ENCODE measurements at regions not wholly inside any gene's neighbourhood (a gene's known extent, or its start where the extent isn't known, plus 50 kb on each side); places are given as distances from the start of the nearest gene placed in this dataset.

DNA sequence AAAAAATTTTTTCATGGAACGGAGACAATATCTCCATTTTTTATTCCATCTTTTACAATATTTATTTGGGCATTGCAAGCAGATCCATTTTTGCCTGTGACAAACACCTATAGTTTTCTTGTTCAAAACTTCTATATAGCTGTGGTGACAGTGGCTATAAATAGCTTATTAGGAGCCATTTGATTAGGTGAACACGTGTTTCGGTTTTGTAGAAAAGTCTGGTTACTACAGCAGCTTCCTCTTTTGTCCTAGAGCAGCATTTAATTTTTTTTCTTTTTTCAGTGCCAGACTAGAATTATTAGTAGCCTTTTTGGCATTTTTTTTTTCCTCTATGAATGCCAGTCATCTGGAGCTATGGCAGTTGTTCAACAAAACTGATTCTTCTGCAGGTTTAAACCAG lies 123.5 kb downstream of the RXFP2 start:
- Histone ChIP-seq H3K27me3 (ENCODE audit: insufficient read depth, low read depth) (peaks cover 22% of the 10 kb centered on the region; the same call in 1 of the 2 replicates), H3K36me3 (ENCODE audit: low read depth) (no peaks in the 10 kb centered on the region), H2AFZ (no peak overlapping the region), H3K9me2 (ENCODE audit: insufficient read depth) (no peaks in the 10 kb centered on the region), H3K27ac (no peak overlapping the region), H3K4me3 (no peak overlapping the region), H3K4me1 (replicated peaks; ENCODE audit: insufficient read depth) (no peaks in the 10 kb centered on the region), H3K79me2 (ENCODE audit: low read depth) (no peaks in the 10 kb centered on the region), H3F3A (ENCODE audit: insufficient read depth, low read depth) (no peaks in the 10 kb centered on the region), H4K20me1 (ENCODE audit: insufficient read depth) (no peaks in the 10 kb centered on the region), H3K9me3 (ENCODE audit: insufficient read depth, low read depth) (no peaks in the 10 kb centered on the region), H3K4me2 (no peak overlapping the region)
- intact Hi-C loops (cut with micrococcal nuclease; ENCODE audit: unreplicated experiment) = no loop called here
- DNase-seq = no peak
- BruUV-seq (replicated peaks) = no TSS peak
- ChIA-PET CTCF (no interaction called here), POLR2A (ENCODE audit: unreplicated experiment) (no interaction called here)
- no peak for TF ChIP-seq EZH2 (IDR thresholded peaks at IDR 0.05; ENCODE audit: low read depth)
- TF ChIP-seq, protein P1, sequence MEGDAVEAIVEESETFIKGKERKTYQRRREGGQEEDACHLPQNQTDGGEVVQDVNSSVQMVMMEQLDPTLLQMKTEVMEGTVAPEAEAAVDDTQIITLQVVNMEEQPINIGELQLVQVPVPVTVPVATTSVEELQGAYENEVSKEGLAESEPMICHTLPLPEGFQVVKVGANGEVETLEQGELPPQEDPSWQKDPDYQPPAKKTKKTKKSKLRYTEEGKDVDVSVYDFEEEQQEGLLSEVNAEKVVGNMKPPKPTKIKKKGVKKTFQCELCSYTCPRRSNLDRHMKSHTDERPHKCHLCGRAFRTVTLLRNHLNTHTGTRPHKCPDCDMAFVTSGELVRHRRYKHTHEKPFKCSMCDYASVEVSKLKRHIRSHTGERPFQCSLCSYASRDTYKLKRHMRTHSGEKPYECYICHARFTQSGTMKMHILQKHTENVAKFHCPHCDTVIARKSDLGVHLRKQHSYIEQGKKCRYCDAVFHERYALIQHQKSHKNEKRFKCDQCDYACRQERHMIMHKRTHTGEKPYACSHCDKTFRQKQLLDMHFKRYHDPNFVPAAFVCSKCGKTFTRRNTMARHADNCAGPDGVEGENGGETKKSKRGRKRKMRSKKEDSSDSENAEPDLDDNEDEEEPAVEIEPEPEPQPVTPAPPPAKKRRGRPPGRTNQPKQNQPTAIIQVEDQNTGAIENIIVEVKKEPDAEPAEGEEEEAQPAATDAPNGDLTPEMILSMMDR (conservative IDR thresholded peaks at IDR 0.05) = no peak

DNA sequence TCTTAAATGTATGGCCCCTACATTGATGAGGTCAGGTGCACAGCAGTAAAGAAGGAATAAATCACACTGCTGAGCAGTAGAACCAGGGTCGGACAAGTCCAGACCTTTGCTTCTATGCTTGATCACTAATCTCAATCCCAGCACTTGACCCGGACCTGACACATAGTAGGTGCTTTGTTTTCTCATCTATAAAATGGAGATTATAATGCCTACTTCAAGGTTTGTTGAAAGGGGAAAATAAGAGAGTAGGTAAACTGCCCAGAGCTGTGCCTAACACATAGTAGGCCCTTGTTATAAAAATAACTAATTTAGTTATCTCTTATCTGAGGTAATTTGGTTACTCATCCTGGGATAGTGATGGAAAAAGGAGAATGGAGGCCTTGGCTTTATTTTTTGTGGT lies 125.0 kb downstream of the RXFP2 start:
- Histone ChIP-seq H2AFZ (no peak overlapping the region), H3K4me1 (replicated peaks; ENCODE audit: insufficient read depth) (no peaks in the 10 kb centered on the region), H3K9me2 (ENCODE audit: insufficient read depth) (no peaks in the 10 kb centered on the region), H3K79me2 (ENCODE audit: low read depth) (no peaks in the 10 kb centered on the region), H3K27ac (no peak overlapping the region), H3K4me2 (no peak overlapping the region), H3F3A (ENCODE audit: insufficient read depth, low read depth) (no peaks in the 10 kb centered on the region), H4K20me1 (ENCODE audit: insufficient read depth) (no peaks in the 10 kb centered on the region), H3K4me3 (no peak overlapping the region), H3K27me3 (ENCODE audit: insufficient read depth, low read depth) (peaks cover 12% of the 10 kb centered on the region; the same call in 1 of the 2 replicates), H3K36me3 (ENCODE audit: low read depth) (no peaks in the 10 kb centered on the region), H3K9me3 (ENCODE audit: insufficient read depth, low read depth) (no peaks in the 10 kb centered on the region)
- CTCF ChIA-PET = no interaction called here
- DNase-seq = no peak
- TF ChIP-seq EZH2 (IDR thresholded peaks at IDR 0.05; ENCODE audit: low read depth) = no peak
- TF ChIP-seq, protein P1 (conservative IDR thresholded peaks at IDR 0.05) = no peak
- intact Hi-C loops (cut with micrococcal nuclease; ENCODE audit: unreplicated experiment) = no loop called here
- POLR2A ChIA-PET (ENCODE audit: unreplicated experiment) = no interaction called here
- BruUV-seq (replicated peaks) = no TSS peak

DNA sequence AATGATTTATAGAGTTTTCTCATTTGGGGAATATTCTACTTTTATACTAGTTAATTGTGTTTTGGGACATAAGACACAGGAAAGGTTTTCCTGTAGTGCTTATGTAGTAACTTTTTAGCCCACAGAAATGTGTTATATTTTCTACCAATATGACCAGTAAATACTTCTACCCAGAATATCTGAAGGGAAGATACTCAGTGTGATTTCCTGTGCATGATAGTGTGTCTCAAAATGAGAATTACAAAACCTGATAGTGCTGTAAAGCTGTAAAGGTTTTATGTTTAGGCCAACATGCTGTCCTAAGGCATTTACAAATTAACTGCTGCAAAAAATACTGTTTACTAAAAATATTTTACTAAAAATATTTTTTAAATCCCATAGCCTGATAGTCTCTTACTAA lies 126.8 kb downstream of the RXFP2 start:
- CTCF ChIA-PET = no interaction called here
- TF ChIP-seq, protein P1 (conservative IDR thresholded peaks at IDR 0.05) = no peak
- TF ChIP-seq EZH2 (IDR thresholded peaks at IDR 0.05; ENCODE audit: low read depth) = no peak

More for the DNA sequence above, 126.8 kb downstream of the RXFP2 start:
- no peak overlapping the region for H3K4me3 ChIP-seq
- H4K20me1 ChIP-seq (ENCODE audit: insufficient read depth) = no peaks in the 10 kb centered on the region
- DNase-seq = no peak
- H3K36me3 ChIP-seq (ENCODE audit: low read depth) = no peaks in the 10 kb centered on the region
- H3K4me2 ChIP-seq = no peak overlapping the region
- no peaks in the 10 kb centered on the region for H3K4me1 ChIP-seq (replicated peaks; ENCODE audit: insufficient read depth)
- no peaks in the 10 kb centered on the region for H3K79me2 ChIP-seq (ENCODE audit: low read depth)
- BruUV-seq (replicated peaks) = no TSS peak
- intact Hi-C loops (cut with micrococcal nuclease; ENCODE audit: unreplicated experiment) = no loop called here
- H2AFZ ChIP-seq = no peak overlapping the region
- H3K9me2 ChIP-seq (ENCODE audit: insufficient read depth) = no peaks in the 10 kb centered on the region
- no peaks in the 10 kb centered on the region for H3F3A ChIP-seq (ENCODE audit: insufficient read depth, low read depth)
- POLR2A ChIA-PET (ENCODE audit: unreplicated experiment) = no interaction called here
- H3K9me3 ChIP-seq (ENCODE audit: insufficient read depth, low read depth) = no peaks in the 10 kb centered on the region
- H3K27me3 ChIP-seq (ENCODE audit: insufficient read depth, low read depth) = no peaks in the 10 kb centered on the region
- H3K27ac ChIP-seq = no peak overlapping the region

Data from PC-9 (cell line).